Adrenal gland (tissue), 9 donors: ENCODE measurements at regions not wholly inside any gene's neighbourhood (a gene's known extent, or its start where the extent isn't known, plus 50 kb on each side); places are given as distances from the start of the nearest gene placed in this dataset.
A peak's percentile ranks its signal among the peaks of the same experiment; 100 is the strongest.

Source experiments
- DNase-seq, 7 donors: peaks; one replicate each; pipeline ENCODE4 v3.0.0-alpha.2; 2019 to 2020
- H3K27ac ChIP-seq, 5 donors: fragments of 200-600 bp; sonication (generic) in 4 of 5; 1 replicate in 3 of 5; 2 replicates in 2 of 5; pipeline versions ENCODE4 v1.5.1 to v1.8.0; 2016 to 2020; ENCODE audit warnings: mild to moderate bottlenecking in 1 of 5
- H3K27me3 ChIP-seq: fragments of 200-600 bp; 2 replicates; pipeline ENCODE4 v1.8.0; 2021
- H3K36me3 ChIP-seq, 2 donors: fragments of 200-600 bp; replicated peaks in 1 of 2; 1 replicate in 1 of 2; 2 replicates in 1 of 2; pipeline versions ENCODE4 v1.5.1 to v1.8.0; 2018 to 2022
- H3K4me1 ChIP-seq, 2 donors: fragments of 200-600 bp; replicated peaks in 1 of 2; 1 replicate in 1 of 2; 2 replicates in 1 of 2; pipeline versions ENCODE4 v1.5.1 to v1.8.0; 2018 to 2021
- H3K4me3 ChIP-seq, 4 donors: fragments of 200-600 bp; sonication (generic) in 3 of 4; one replicate each; pipeline ENCODE4 v1.5.1; 2016 to 2018
- H3K9me3 ChIP-seq, 3 donors: fragments of 200-600 bp; sonication (generic) in 1 of 3; replicated peaks in 1 of 3; 1 replicate in 2 of 3; 2 replicates in 1 of 3; pipeline versions ENCODE4 v1.5.1 to v1.8.0; 2016 to 2021
- POLR2A ChIP-seq, 2 donors: fragments of 450-650 bp; IDR thresholded peaks; one replicate each; pipeline ENCODE4 v1.6.1; 2017; ENCODE audit warnings: antibody characterized with exemption in 2 of 2, mild to moderate bottlenecking in 2 of 2, moderate library complexity in 1 of 2
- WGBS, 4 donors: extraction: QIAGEN DNeasy Blood & Tissue Kit in 2 of 4; methylation state at CpG; one replicate each; pipeline versions ENCODE4 v1.1.5 to v1.1.7; 2013 to 2017; 5-methylcytosine and 5-hydroxymethylcytosine counted together
- intact Hi-C, 2 donors: fragments of 100-400 bp; cut with DNase I; formaldehyde crosslinking; loops; one replicate each; pipeline versions ENCODE4 v1.14.1 to v1.15.0; 2022 to 2023
- TF ChIP-seq, protein P1 (sequence below), 6 experiments: fragments of 450-650 bp in 4 of 6; fragments of 200-600 bp in 2 of 6; sonication (generic) in 1 of 6; IDR thresholded peaks; 1 replicate in 5 of 6; 2 replicates in 1 of 6; pipeline versions ENCODE4 v1.5.1 to v1.8.0; 2016 to 2021; ENCODE audit warnings: antibody characterized with exemption in 6 of 6, mild to moderate bottlenecking in 2 of 6, moderate library complexity in 1 of 6
- donor health status: healthy with polysubstance abuse.
- donor health status: Bipolar disorder and iron deficiency.
- donor health status: DM: yes; HTN: yes; CAD: no.
- donor health status: DM: no; HTN: no; CAD: no.
- donor health status: DM: no; HTN: no; CAD: no.

DNA sequence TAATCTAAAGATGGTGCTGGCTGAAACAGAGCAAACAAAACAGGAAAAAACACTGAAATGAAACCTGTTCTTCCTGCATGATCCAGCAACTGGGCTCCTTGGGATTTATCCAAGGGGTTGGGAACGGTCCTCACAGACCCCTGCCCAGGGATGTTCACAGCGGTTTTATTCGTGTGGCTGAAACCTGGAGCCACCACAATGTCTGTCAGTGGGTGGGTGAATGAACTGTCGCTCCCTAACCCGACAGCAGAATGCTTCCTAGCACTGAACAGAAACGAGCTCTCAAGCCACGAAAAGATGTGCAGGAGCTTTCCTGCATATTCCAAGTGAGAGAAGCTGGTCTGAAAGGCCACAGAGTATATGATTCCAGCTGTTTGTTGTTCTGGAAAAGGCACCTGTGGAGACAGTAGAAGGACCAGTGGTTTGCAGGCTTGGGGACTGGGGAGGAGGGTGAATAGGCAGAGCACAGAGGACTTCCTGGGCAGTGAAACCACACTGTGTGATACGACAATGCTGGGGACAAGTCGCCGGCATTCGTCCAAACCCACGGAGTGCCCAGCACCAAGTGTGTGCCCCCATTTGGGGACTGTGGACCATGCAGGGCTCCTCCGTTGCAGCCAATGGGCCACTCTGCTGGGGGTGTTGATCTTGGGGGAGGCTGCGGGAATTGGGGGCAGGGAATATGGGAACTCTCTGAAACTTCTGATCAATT lies 73.9 kb downstream of the TEX29 start:
- TF ChIP-seq, protein P1, sequence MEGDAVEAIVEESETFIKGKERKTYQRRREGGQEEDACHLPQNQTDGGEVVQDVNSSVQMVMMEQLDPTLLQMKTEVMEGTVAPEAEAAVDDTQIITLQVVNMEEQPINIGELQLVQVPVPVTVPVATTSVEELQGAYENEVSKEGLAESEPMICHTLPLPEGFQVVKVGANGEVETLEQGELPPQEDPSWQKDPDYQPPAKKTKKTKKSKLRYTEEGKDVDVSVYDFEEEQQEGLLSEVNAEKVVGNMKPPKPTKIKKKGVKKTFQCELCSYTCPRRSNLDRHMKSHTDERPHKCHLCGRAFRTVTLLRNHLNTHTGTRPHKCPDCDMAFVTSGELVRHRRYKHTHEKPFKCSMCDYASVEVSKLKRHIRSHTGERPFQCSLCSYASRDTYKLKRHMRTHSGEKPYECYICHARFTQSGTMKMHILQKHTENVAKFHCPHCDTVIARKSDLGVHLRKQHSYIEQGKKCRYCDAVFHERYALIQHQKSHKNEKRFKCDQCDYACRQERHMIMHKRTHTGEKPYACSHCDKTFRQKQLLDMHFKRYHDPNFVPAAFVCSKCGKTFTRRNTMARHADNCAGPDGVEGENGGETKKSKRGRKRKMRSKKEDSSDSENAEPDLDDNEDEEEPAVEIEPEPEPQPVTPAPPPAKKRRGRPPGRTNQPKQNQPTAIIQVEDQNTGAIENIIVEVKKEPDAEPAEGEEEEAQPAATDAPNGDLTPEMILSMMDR (IDR thresholded peaks at IDR 0.05) = no peak
- no peak for TF ChIP-seq POLR2A (IDR thresholded peaks at IDR 0.05)
- peak in 1 of 7 donors; percentile 3 for DNase-seq

DNA sequence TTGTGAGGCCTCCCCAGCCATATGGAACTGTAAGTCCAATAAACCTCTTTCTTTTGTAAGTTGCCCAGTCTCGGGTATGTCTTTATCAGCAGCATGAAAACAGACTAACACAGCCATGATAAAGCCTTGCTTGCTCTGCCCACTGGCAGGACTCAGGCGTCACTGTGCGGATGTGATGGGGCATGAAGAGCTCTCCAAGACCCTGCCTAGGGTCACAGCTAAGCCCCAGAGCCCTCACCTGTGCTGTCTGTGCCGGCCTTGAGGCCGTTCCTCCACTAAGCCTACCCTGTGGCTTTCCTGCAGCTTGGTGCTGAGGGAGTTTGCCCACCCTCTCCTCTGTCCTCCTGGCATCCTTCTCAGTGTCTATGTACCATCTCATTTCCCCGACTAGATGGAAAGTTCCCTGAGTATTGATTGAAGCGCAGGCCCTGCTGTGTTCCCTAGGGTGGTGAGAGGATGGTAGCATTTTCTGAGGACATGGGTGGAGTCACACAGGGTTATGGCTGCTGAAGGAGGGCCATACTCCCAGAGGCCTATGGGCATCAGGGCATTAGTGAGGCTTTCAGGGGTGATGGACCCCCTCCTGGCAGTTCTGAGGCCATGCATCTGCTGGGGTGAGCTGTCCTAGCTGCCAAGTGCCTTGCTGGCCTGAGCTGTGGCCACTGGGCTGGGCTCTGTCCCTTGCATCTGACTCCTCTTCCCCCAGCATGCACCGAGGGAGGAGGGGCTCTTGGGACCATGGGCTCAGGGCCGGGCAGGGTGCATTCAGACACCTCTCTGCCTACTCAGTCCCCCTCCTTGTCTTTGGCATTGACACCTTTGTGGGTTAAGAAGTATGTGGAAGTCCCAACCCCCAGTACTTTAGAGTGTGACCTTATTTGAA lies 75.3 kb downstream of the TEX29 start:
- WGBS, 4 donors = 82 to 95% (median 87%) methylated on average over 8 to 9 of the region's 9 CpGs
- Histone ChIP-seq H3K4me1 (no peaks in the 10 kb centered on the region), H3K9me3 (no peaks in the 10 kb centered on the region), H3K27ac (no peak overlapping the region), H3K36me3 (no peaks in the 10 kb centered on the region), H3K27me3 (no peaks in the 10 kb centered on the region), H3K4me3 (no peak overlapping the region)
- no peak for TF ChIP-seq POLR2A (IDR thresholded peaks at IDR 0.05)
- TF ChIP-seq, protein P1 (IDR thresholded peaks at IDR 0.05) = no peak
- intact Hi-C loops = no loop called here
- peak in 1 of 7 donors; percentile 5 for DNase-seq

More for the DNA sequence above, 73.9 kb downstream of the TEX29 start:
- Histone ChIP-seq H3K4me3 (no peak overlapping the region), H3K27ac (no peak overlapping the region), H3K36me3 (no peaks in the 10 kb centered on the region), H3K27me3 (no peaks in the 10 kb centered on the region), H3K4me1 (no peaks in the 10 kb centered on the region), H3K9me3 (no peaks in the 10 kb centered on the region)
- WGBS, 4 donors = 75 to 93% (median 83%) methylated on average over 9 to 14 of the region's 14 CpGs
- intact Hi-C loops = no loop called here

DNA sequence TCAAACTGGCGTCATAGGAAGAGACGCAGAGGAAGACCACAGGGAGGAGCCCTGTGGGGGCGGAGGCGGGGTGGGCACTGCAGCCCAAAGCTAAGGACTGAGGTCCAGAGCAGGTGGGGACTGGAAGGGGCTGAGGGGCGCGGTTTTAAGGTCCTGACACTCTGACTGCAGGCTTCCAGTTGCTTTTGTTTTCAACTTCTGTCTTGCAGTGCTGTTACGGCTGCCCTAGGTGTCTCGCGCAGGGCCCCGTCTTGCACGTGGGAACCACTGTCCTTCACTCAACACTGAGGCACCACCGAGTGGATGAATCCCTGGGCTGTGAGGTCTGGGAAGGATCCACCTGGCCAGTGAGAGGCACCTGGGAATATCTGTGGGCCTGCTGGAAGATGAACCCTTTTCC lies 76.0 kb downstream of the TEX29 start:
- no peaks in the 10 kb centered on the region for H3K36me3 ChIP-seq
- intact Hi-C loops = no loop called here
- no peaks in the 10 kb centered on the region for H3K4me1 ChIP-seq
- TF ChIP-seq POLR2A (IDR thresholded peaks at IDR 0.05) = no peak
- TF ChIP-seq, protein P1 (IDR thresholded peaks at IDR 0.05) = no peak
- DNase-seq = peak in 1 of 7 donors; percentile 1
- H3K9me3 ChIP-seq = no peaks in the 10 kb centered on the region
- no peaks in the 10 kb centered on the region for H3K27me3 ChIP-seq
- 80 to 88% (median 87%) methylated on average over 9 to 12 of the region's 12 CpGs for whole genome bisulfite sequencing, 4 donors
- no peak overlapping the region for H3K4me3 ChIP-seq
- no peak overlapping the region for H3K27ac ChIP-seq

DNA sequence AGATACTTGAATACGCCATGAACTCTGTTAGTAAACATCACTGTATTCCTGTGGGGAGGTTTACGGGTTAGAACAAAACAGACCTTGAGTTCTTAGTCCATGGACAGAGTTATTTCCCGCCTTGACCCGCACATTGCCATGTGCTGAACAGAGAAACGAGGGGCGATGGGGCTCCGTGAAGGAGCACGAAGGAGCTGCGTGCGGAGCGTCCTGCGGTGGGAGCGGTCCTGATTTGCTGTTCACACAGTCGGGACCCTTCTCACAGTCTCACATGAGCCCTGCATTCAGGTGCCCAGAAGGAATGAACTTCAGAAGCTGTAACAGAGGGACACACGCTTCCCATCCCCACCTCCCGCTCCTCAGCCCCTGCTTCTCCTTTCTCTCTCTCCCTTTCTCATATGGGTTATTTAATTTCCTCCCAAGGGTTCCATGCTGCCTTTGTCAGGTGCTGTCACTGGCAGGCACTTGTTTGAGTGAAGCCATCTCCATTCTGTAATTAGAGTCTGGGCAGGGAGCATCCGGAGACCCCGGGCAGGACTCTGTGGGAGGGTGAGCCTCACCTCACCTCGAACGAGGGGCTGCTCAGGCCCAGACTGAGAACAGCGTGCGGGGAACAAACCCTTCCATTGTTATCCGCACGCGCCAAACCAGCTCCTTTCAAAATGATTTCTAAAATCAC lies 76.9 kb downstream of the TEX29 start:
- Histone ChIP-seq H3K27ac (no peak overlapping the region), H3K4me1 (no peaks in the 10 kb centered on the region), H3K4me3 (no peak overlapping the region), H3K9me3 (no peaks in the 10 kb centered on the region), H3K27me3 (no peaks in the 10 kb centered on the region), H3K36me3 (no peaks in the 10 kb centered on the region)
- TF ChIP-seq, protein P1 (IDR thresholded peaks at IDR 0.05) = no peak
- TF ChIP-seq POLR2A (IDR thresholded peaks at IDR 0.05) = no peak
- WGBS, 4 donors = 86 to 91% (median 87%) methylated on average over 25 of the region's 25 CpGs
- peak in 2 of 7 donors; percentile 2 to 44 for DNase-seq
- intact Hi-C loops = no loop called here
